ENCODE measurements at regions not wholly inside any gene's neighbourhood (a gene's known extent, or its start where the extent isn't known, plus 50 kb on each side); places are given as distances from the start of the nearest gene placed in this dataset.

GRCh38 chr1:103248417-103249102 lies 140.2 kb upstream of the COL11A1 start:
- no peak overlapping the region for H3K9ac ChIP-seq (ENCODE audit: low read depth, low read length, poor library complexity, severe bottlenecking)
- H3K27me3 ChIP-seq (ENCODE audit: insufficient read depth, low read length, poor library complexity, severe bottlenecking) = no peaks in the 10 kb centered on the region
- no peaks in the 10 kb centered on the region for H4K20me1 ChIP-seq (ENCODE audit: insufficient read depth, low read length, poor library complexity, severe bottlenecking)
- TF ChIP-seq EZH2phosphoT487 (IDR thresholded peaks at IDR 0.05; ENCODE audit: borderline replicate concordance) (no peak), CTCF (conservative IDR thresholded peaks at IDR 0.05; ENCODE audit: low read length) (no peak)
- H3K9me2 ChIP-seq (replicated peaks; ENCODE audit: low read depth, low read length) = no peaks in the 10 kb centered on the region
- H3K4me2 ChIP-seq (ENCODE audit: low read depth, low read length, poor library complexity, severe bottlenecking) = no peak overlapping the region
- no peak overlapping the region for H3K4me3 ChIP-seq (ENCODE audit: low read length, poor library complexity, severe bottlenecking)
- H2AFZ ChIP-seq (ENCODE audit: low read length) = no peak overlapping the region
- H3K9me3 ChIP-seq (ENCODE audit: insufficient read depth, low read depth, low read length) = no peaks in the 10 kb centered on the region
- H3K79me2 ChIP-seq (ENCODE audit: insufficient read depth, low read length) = no peaks in the 10 kb centered on the region
- no peaks in the 10 kb centered on the region for H3F3A ChIP-seq (ENCODE audit: low read depth)
- no peaks in the 10 kb centered on the region for H3K4me1 ChIP-seq (ENCODE audit: insufficient read depth, low read length, poor library complexity, severe bottlenecking)
- no peaks in the 10 kb centered on the region for H3K36me3 ChIP-seq (ENCODE audit: insufficient read depth, low read length)

GRCh38 chr1:103247517-103247916 lies 139.2 kb upstream of the COL11A1 start:
- H3K36me3 ChIP-seq (ENCODE audit: insufficient read depth, low read length) = no peaks in the 10 kb centered on the region
- H3K79me2 ChIP-seq (ENCODE audit: insufficient read depth, low read length) = no peaks in the 10 kb centered on the region
- no peaks in the 10 kb centered on the region for H3K4me1 ChIP-seq (ENCODE audit: insufficient read depth, low read length, poor library complexity, severe bottlenecking)
- H3K27me3 ChIP-seq (ENCODE audit: insufficient read depth, low read length, poor library complexity, severe bottlenecking) = no peaks in the 10 kb centered on the region
- H3K9me2 ChIP-seq (replicated peaks; ENCODE audit: low read depth, low read length) = no peaks in the 10 kb centered on the region
- no peaks in the 10 kb centered on the region for H3F3A ChIP-seq (ENCODE audit: low read depth)
- H3K4me2 ChIP-seq (ENCODE audit: low read depth, low read length, poor library complexity, severe bottlenecking) = no peak overlapping the region
- TF ChIP-seq EZH2phosphoT487 (IDR thresholded peaks at IDR 0.05; ENCODE audit: borderline replicate concordance) (no peak), CTCF (conservative IDR thresholded peaks at IDR 0.05; ENCODE audit: low read length) (no peak)
- no peaks in the 10 kb centered on the region for H4K20me1 ChIP-seq (ENCODE audit: insufficient read depth, low read length, poor library complexity, severe bottlenecking)
- no peaks in the 10 kb centered on the region for H3K9me3 ChIP-seq (ENCODE audit: insufficient read depth, low read depth, low read length)
- H3K9ac ChIP-seq (ENCODE audit: low read depth, low read length, poor library complexity, severe bottlenecking) = no peak overlapping the region
- no peak overlapping the region for H3K4me3 ChIP-seq (ENCODE audit: low read length, poor library complexity, severe bottlenecking)
- H2AFZ ChIP-seq (ENCODE audit: low read length) = no peak overlapping the region

- Histone ChIP-seq H3K27me3 (ENCODE audit: insufficient read depth, low read length, poor library complexity, severe bottlenecking) (no peaks in the 10 kb centered on the region), H3K79me2 (ENCODE audit: insufficient read depth, low read length) (no peaks in the 10 kb centered on the region), H3K9me2 (replicated peaks; ENCODE audit: low read depth, low read length) (no peaks in the 10 kb centered on the region), H3F3A (ENCODE audit: low read depth) (no peaks in the 10 kb centered on the region), H3K9ac (ENCODE audit: low read depth, low read length, poor library complexity, severe bottlenecking) (no peak overlapping the region), H3K4me1 (ENCODE audit: insufficient read depth, low read length, poor library complexity, severe bottlenecking) (no peaks in the 10 kb centered on the region), H3K4me3 (ENCODE audit: low read length, poor library complexity, severe bottlenecking) (no peak overlapping the region), H3K9me3 (ENCODE audit: insufficient read depth, low read depth, low read length) (no peaks in the 10 kb centered on the region), H3K4me2 (ENCODE audit: low read depth, low read length, poor library complexity, severe bottlenecking) (no peak overlapping the region), H4K20me1 (ENCODE audit: insufficient read depth, low read length, poor library complexity, severe bottlenecking) (no peaks in the 10 kb centered on the region), H2AFZ (ENCODE audit: low read length) (no peak overlapping the region), H3K36me3 (ENCODE audit: insufficient read depth, low read length) (no peaks in the 10 kb centered on the region)
- TF ChIP-seq CTCF (conservative IDR thresholded peaks at IDR 0.05; ENCODE audit: low read length) = no peak
- TF ChIP-seq EZH2phosphoT487 (IDR thresholded peaks at IDR 0.05; ENCODE audit: borderline replicate concordance) = no peak
Measured at GRCh38 chr1:103243481-103243880, 135.2 kb upstream of the COL11A1 start.
